ENCODE measurements at regions not wholly inside any gene's neighbourhood (a gene's known extent, or its start where the extent isn't known, plus 50 kb on each side); places are given as distances from the start of the nearest gene placed in this dataset.

- TF ChIP-seq POLR2AphosphoS5 (IDR thresholded peaks at IDR 0.05; ENCODE audit: low read depth) (no peak), SPI1 (IDR thresholded peaks at IDR 0.05; ENCODE audit: borderline replicate concordance, low read depth) (no peak), REST (IDR thresholded peaks at IDR 0.05; ENCODE audit: insufficient replicate concordance, low read depth) (no peak), CTCF (IDR thresholded peaks at IDR 0.05; ENCODE audit: insufficient read depth, low read length) (no peak), GABPA (IDR thresholded peaks at IDR 0.05; ENCODE audit: low read depth) (no peak)
- no peak for DNase-seq (ENCODE audit: low read depth in 1 of 2, low spot score in 1 of 2)
- H3K4me3 ChIP-seq (replicated peaks; ENCODE audit: insufficient read depth, low read length): no peak overlapping the region
- no peaks in the 10 kb centered on the region for H3K27me3 ChIP-seq (ENCODE audit: insufficient read depth, poor library complexity, severe bottlenecking)
- H3K27ac ChIP-seq (replicated peaks): no peak overlapping the region; the same call in 1 of the 2 replicates
These were observed 114.2 kb downstream of the DAD1 start for GRCh38 chr14:22474730-22475351.

GRCh38 chr14:22472935-22473854, 115.8 kb downstream of the DAD1 start:
- no peak overlapping the region for H3K4me3 ChIP-seq (replicated peaks; ENCODE audit: insufficient read depth, low read length)
- DNase-seq (ENCODE audit: low read depth in 1 of 2, low spot score in 1 of 2): peak in 1 of 2 experiments; percentile 77
- no peaks in the 10 kb centered on the region for H3K27me3 ChIP-seq (ENCODE audit: insufficient read depth, poor library complexity, severe bottlenecking)
- TF ChIP-seq REST (IDR thresholded peaks at IDR 0.05; ENCODE audit: insufficient replicate concordance, low read depth): no peak
- TF ChIP-seq SPI1 (IDR thresholded peaks at IDR 0.05; ENCODE audit: borderline replicate concordance, low read depth): no peak
- TF ChIP-seq POLR2AphosphoS5 (IDR thresholded peaks at IDR 0.05; ENCODE audit: low read depth): no peak
- TF ChIP-seq CTCF (IDR thresholded peaks at IDR 0.05; ENCODE audit: insufficient read depth, low read length): no peak
- no peak for TF ChIP-seq GABPA (IDR thresholded peaks at IDR 0.05; ENCODE audit: low read depth)
- H3K27ac ChIP-seq (replicated peaks): peak overlapping the region; percentile 67

- no peaks in the 10 kb centered on the region for H3K27me3 ChIP-seq (ENCODE audit: insufficient read depth, poor library complexity, severe bottlenecking)
- peak overlapping the region; percentile 67 for H3K27ac ChIP-seq (replicated peaks)
- no peak for TF ChIP-seq GABPA (IDR thresholded peaks at IDR 0.05; ENCODE audit: low read depth)
- no peak for TF ChIP-seq CTCF (IDR thresholded peaks at IDR 0.05; ENCODE audit: insufficient read depth, low read length)
- no peak for TF ChIP-seq SPI1 (IDR thresholded peaks at IDR 0.05; ENCODE audit: borderline replicate concordance, low read depth)
- TF ChIP-seq REST (IDR thresholded peaks at IDR 0.05; ENCODE audit: insufficient replicate concordance, low read depth): no peak
- TF ChIP-seq POLR2AphosphoS5 (IDR thresholded peaks at IDR 0.05; ENCODE audit: low read depth): no peak
- H3K4me3 ChIP-seq (replicated peaks; ENCODE audit: insufficient read depth, low read length): no peak overlapping the region
- DNase-seq (ENCODE audit: low read depth in 1 of 2, low spot score in 1 of 2): no peak
These were observed 116.6 kb downstream of the DAD1 start for GRCh38 chr14:22472466-22472865.
